Endothelial cell of umbilical vein (primary cell): ENCODE measurements at regions not wholly inside any gene's neighbourhood (a gene's known extent, or its start where the extent isn't known, plus 50 kb on each side); places are given as distances from the start of the nearest gene placed in this dataset.

ENCODE experiments used
- BruUV-seq: library from RNA; stranded (reverse); fragments of 400-500 nt; replicated peaks from 2 replicates; lab custom pipeline; 2021; lab: Mats Ljungman, UMichigan
- CTCF ChIA-PET: fragments of 300-600, 350-600 bp; sonication (Branson Sonifier 250); formaldehyde crosslinking; loops from one replicate; lab custom pipeline; 2021; ENCODE audit warnings: antibody characterized with exemption, inconsistent platforms; lab: Charles Lee
- POLR2A ChIA-PET: fragments of 300-600, 350-600 bp; sonication (Branson Sonifier 250); formaldehyde crosslinking; loops from one replicate; lab custom pipeline; 2021; ENCODE audit warnings: antibody characterized with exemption, inconsistent platforms; lab: Charles Lee
- DNase-seq: peaks from one replicate; pipeline ENCODE4 v3.0.0-alpha.2; 2011; ENCODE audit warnings: low read depth, low spot score
- FAIRE-seq: peaks from 2 replicates; lab custom pipeline; 2011; peaks lifted over from hg19 to GRCh38; lab: Jason Lieb, UNC
- H2AFZ ChIP-seq: 2 replicates; pipeline ENCODE4 v1.6.0; 2012; ENCODE audit warnings: low read depth, low read length, control low read depth, inconsistent platforms
- H3K27ac ChIP-seq: 2 replicates; pipeline ENCODE4 v1.5.1; 2011; ENCODE audit warnings: low read depth, mild to moderate bottlenecking, control low read depth, low read length, moderate library complexity; ENCODE audit not compliant: insufficient read depth
- H3K27me3 ChIP-seq, 2 experiments: 2 replicates each; pipeline versions ENCODE4 v1.6.0 to v1.6.1; 2011; ENCODE audit warnings: low read length in 2 of 2, mixed read lengths in 1 of 2; ENCODE audit not compliant: control insufficient read depth in 2 of 2, insufficient read depth in 2 of 2
- H3K36me3 ChIP-seq, 2 experiments: 2 replicates in 1 of 2; 3 replicates in 1 of 2; pipeline ENCODE4 v1.5.1; 2011; ENCODE audit warnings: low read length in 2 of 2, mild to moderate bottlenecking in 1 of 2, moderate library complexity in 1 of 2; ENCODE audit not compliant: control insufficient read depth in 2 of 2, insufficient read depth in 2 of 2; ENCODE audit errors: extremely low read depth in 1 of 2
- H3K4me1 ChIP-seq: 3 replicates; pipeline ENCODE4 v1.5.1; 2011; ENCODE audit warnings: mild to moderate bottlenecking, low read length; ENCODE audit not compliant: control insufficient read depth, insufficient read depth; ENCODE audit errors: extremely low read depth
- H3K4me2 ChIP-seq: 2 replicates; pipeline ENCODE4 v1.6.1; 2011; ENCODE audit warnings: low read length, control low read depth, mixed read lengths; ENCODE audit not compliant: insufficient read depth
- H3K4me3 ChIP-seq, 3 experiments: fragments of 200-600 bp in 1 of 3; sonication (generic), shearing (Covaris generic) in 1 of 3; replicated peaks in 1 of 3; 2 replicates each; pipeline ENCODE4 v1.5.1; 2011 to 2016; ENCODE audit warnings: control low read depth in 3 of 3, low read length in 3 of 3, mild to moderate bottlenecking in 2 of 3, inconsistent platforms in 1 of 3, low read depth in 1 of 3, moderate library complexity in 1 of 3; ENCODE audit not compliant: insufficient read depth in 1 of 3
- H3K79me2 ChIP-seq: 2 replicates; pipeline ENCODE4 v1.6.0; 2012; ENCODE audit warnings: low read length, inconsistent platforms; ENCODE audit not compliant: control insufficient read depth, insufficient read depth
- H3K9ac ChIP-seq: replicated peaks from 2 replicates; pipeline ENCODE3; 2011; ENCODE audit warnings: low read length, control low read depth; ENCODE audit not compliant: insufficient read depth; ENCODE audit errors: extremely low read depth
- H3K9me1 ChIP-seq: replicated peaks from 3 replicates; pipeline ENCODE4 v1.6.0; 2011; ENCODE audit warnings: mild to moderate bottlenecking, low read length; ENCODE audit not compliant: control insufficient read depth, insufficient read depth; ENCODE audit errors: extremely low read depth
- H3K9me3 ChIP-seq: replicated peaks from 2 replicates; pipeline ENCODE4 v1.5.1; 2012; ENCODE audit warnings: low read length, inconsistent platforms; ENCODE audit not compliant: control insufficient read depth, insufficient read depth
- H4K20me1 ChIP-seq: replicated peaks from 2 replicates; pipeline ENCODE3; 2011; ENCODE audit warnings: mild to moderate bottlenecking, low read length; ENCODE audit not compliant: control insufficient read depth, insufficient read depth; ENCODE audit errors: extremely low read depth
- CTCF ChIP-seq, 2 donors: IDR thresholded peaks; 1 replicate in 1 of 2; 2 replicates in 1 of 2; pipeline ENCODE4 v1.5.1; 2011; ENCODE audit warnings: low read length in 2 of 2, mild to moderate bottlenecking in 2 of 2, moderate library complexity in 2 of 2, control low read depth in 1 of 2, inconsistent platforms in 1 of 2, low read depth in 1 of 2; ENCODE audit not compliant: insufficient read depth in 1 of 2; ENCODE audit errors: extremely low read depth in 1 of 2
- MYC ChIP-seq: IDR thresholded peaks from one replicate; pipeline ENCODE4 v1.6.1; 2011; ENCODE audit warnings: mild to moderate bottlenecking, low read depth, low read length
- dilution Hi-C: fragments of 300-500 bp; cut with MboI; formaldehyde crosslinking; loops from one replicate; pipeline ENCODE4 v1.15.0; 2019; ENCODE audit warnings: low sequenced_read_pairs; ENCODE audit not compliant: extremely low pct_ligation_motif_present
- intact Hi-C: fragments of 100-400 bp; cut with micrococcal nuclease; formaldehyde crosslinking; loops from one replicate; pipeline ENCODE4 v1.10.0; 2022

GRCh38 chr10:88113232-88113631, 249.8 kb downstream of the PTEN start:
- intact Hi-C loops: loop anchor here (10.0 kb wide), 1 partner anchor 578 kb away; no protein-coding TSS in a partner anchor
- CTCF ChIA-PET: interaction anchor here (1.1 to 4.3 kb wide), 9 partner anchors 8 to 276 kb away, joined by 3 to 86 read pairs (median 5); partner anchors contain the start of genes KLLN and PTEN
- no peaks in the 10 kb centered on the region for H3K36me3 ChIP-seq

More at GRCh38 chr10:88113232-88113631, 249.8 kb downstream of the PTEN start:
- no peaks in the 10 kb centered on the region for H3K4me1 ChIP-seq
- H2AFZ ChIP-seq: no peak overlapping the region
- H4K20me1 ChIP-seq: no peaks in the 10 kb centered on the region
- dilution Hi-C loops: no loop called here
- no peak overlapping the region for H3K27ac ChIP-seq
- H3K4me2 ChIP-seq: no peak overlapping the region
- no peaks in the 10 kb centered on the region for H3K9me1 ChIP-seq
- no peak overlapping the region for H3K9ac ChIP-seq
- no TSS peak for BruUV-seq
- DNase-seq (no peak), FAIRE-seq (no peak)
- no peaks in the 10 kb centered on the region for H3K79me2 ChIP-seq
- POLR2A ChIA-PET: no interaction called here
- no peaks in the 10 kb centered on the region for H3K9me3 ChIP-seq
- no peak for TF ChIP-seq MYC
- TF ChIP-seq CTCF (IDR thresholded peaks at IDR 0.05; ENCODE audit: extremely low read depth in 1 of 2, insufficient read depth in 1 of 2, low read depth in 1 of 2, low read length in 2 of 2): no peak
- no peak overlapping the region for H3K4me3 ChIP-seq
- H3K27me3 ChIP-seq: no peaks in the 10 kb centered on the region
